Astrocyte (in vitro differentiated cells and primary cell): ENCODE measurements at regions not wholly inside any gene's neighbourhood (a gene's known extent, or its start where the extent isn't known, plus 50 kb on each side); places are given as distances from the start of the nearest gene placed in this dataset.

Experiments used
- DNase-seq: peaks from one replicate; pipeline ENCODE4 v3.0.0-alpha.2; 2010; ENCODE audit warnings: low read depth
- FAIRE-seq: peaks from 2 replicates; lab custom pipeline; 2011; peaks lifted over from hg19 to GRCh38; lab: Jason Lieb, UNC
- H2AFZ ChIP-seq: 2 replicates; pipeline ENCODE4 v1.6.0; 2012; ENCODE audit warnings: low read depth, low read length, inconsistent platforms
- H3K27ac ChIP-seq: 2 replicates; pipeline ENCODE4 v1.5.1; 2011; ENCODE audit warnings: low read depth, low read length, inconsistent platforms
- H3K27me3 ChIP-seq: 2 replicates; pipeline ENCODE4 v1.6.0; 2011; ENCODE audit warnings: low read length, inconsistent platforms; ENCODE audit not compliant: insufficient read depth
- H3K36me3 ChIP-seq: 2 replicates; pipeline ENCODE4 v1.5.1; 2011; ENCODE audit warnings: low read length, inconsistent platforms; ENCODE audit not compliant: insufficient read depth
- H3K4me1 ChIP-seq: 2 replicates; pipeline ENCODE4 v1.5.1; 2011; ENCODE audit warnings: low read length, inconsistent platforms; ENCODE audit not compliant: insufficient read depth
- H3K4me2 ChIP-seq: 2 replicates; pipeline ENCODE4 v1.6.0; 2012; ENCODE audit warnings: low read length, inconsistent platforms
- H3K4me3 ChIP-seq: 2 replicates; pipeline ENCODE4 v1.5.1; 2011; ENCODE audit warnings: low read depth, mild to moderate bottlenecking, low read length, inconsistent platforms; ENCODE audit not compliant: insufficient read depth
- H3K79me2 ChIP-seq: 2 replicates; pipeline ENCODE4 v1.6.0; 2012; ENCODE audit warnings: mild to moderate bottlenecking, low read length, inconsistent platforms; ENCODE audit not compliant: insufficient read depth
- H3K9ac ChIP-seq: 2 replicates; pipeline ENCODE4 v1.6.0; 2012; ENCODE audit warnings: mild to moderate bottlenecking, low read length, inconsistent platforms
- H3K9me3 ChIP-seq: 2 replicates; pipeline ENCODE4 v1.5.1; 2012; ENCODE audit warnings: low read depth, mild to moderate bottlenecking, low read length, inconsistent platforms; ENCODE audit not compliant: insufficient read depth
- H4K20me1 ChIP-seq: 2 replicates; pipeline ENCODE4 v1.6.0; 2012; ENCODE audit warnings: low read length, inconsistent platforms; ENCODE audit not compliant: insufficient read depth
- H3K27ac Mint-ChIP-seq: one replicate; pipeline ENCODE4 v1.8.0; 2021; ENCODE audit warnings: mild to moderate bottlenecking, mixed read lengths; ENCODE audit not compliant: unreplicated experiment
- H3K27me3 Mint-ChIP-seq: one replicate; pipeline ENCODE4 v1.8.0; 2021; ENCODE audit warnings: low read depth, mixed read lengths; ENCODE audit not compliant: unreplicated experiment
- H3K36me3 Mint-ChIP-seq: one replicate; pipeline ENCODE4 v1.8.0; 2021; ENCODE audit warnings: low read depth, mixed read lengths; ENCODE audit not compliant: unreplicated experiment
- H3K4me1 Mint-ChIP-seq: one replicate; pipeline ENCODE4 v1.8.0; 2021; ENCODE audit warnings: low read depth, mixed read lengths; ENCODE audit not compliant: unreplicated experiment
- H3K4me3 Mint-ChIP-seq: one replicate; pipeline ENCODE4 v1.8.0; 2021; ENCODE audit warnings: mild to moderate bottlenecking, moderate library complexity, mixed read lengths; ENCODE audit not compliant: unreplicated experiment
- H3K9me3 Mint-ChIP-seq: one replicate; pipeline ENCODE4 v1.8.0; 2021; ENCODE audit warnings: mild to moderate bottlenecking, mixed read lengths; ENCODE audit not compliant: unreplicated experiment
- CTCF ChIP-seq: IDR thresholded peaks from 2 replicates; pipeline ENCODE4 v1.5.1; 2011; ENCODE audit warnings: low read depth, mild to moderate bottlenecking, inconsistent platforms, low read length, moderate library complexity; ENCODE audit not compliant: insufficient read depth
- EZH2 ChIP-seq: IDR thresholded peaks from 2 replicates; pipeline ENCODE4 v1.6.1; 2012; ENCODE audit warnings: mild to moderate bottlenecking, low read length, inconsistent platforms; ENCODE audit not compliant: insufficient read depth

- peaks cover 37% of the 10 kb centered on the region for H3K4me1 Mint-ChIP-seq
- no peak overlapping the region for H3K4me3 Mint-ChIP-seq
- H3K27ac Mint-ChIP-seq: no peak overlapping the region
- DNase-seq (peak; percentile 73), FAIRE-seq (no peak)
- H4K20me1 ChIP-seq: no peaks in the 10 kb centered on the region
- no peaks in the 10 kb centered on the region for H3K36me3 ChIP-seq
- no peaks in the 10 kb centered on the region for H3K79me2 ChIP-seq
- no peak for TF ChIP-seq EZH2
- TF ChIP-seq CTCF: no peak
- no peaks in the 10 kb centered on the region for H3K27me3 ChIP-seq
- no peaks in the 10 kb centered on the region for H3K36me3 Mint-ChIP-seq
- peaks cover 66% of the 10 kb centered on the region for H3K27me3 Mint-ChIP-seq
- H3K9me3 ChIP-seq: no peaks in the 10 kb centered on the region
- peaks cover 26% of the 10 kb centered on the region for H3K4me1 ChIP-seq
- H3K4me2 ChIP-seq: peak overlapping the region; percentile 70
- H3K4me3 ChIP-seq: no peak overlapping the region
- H3K9me3 Mint-ChIP-seq: peaks cover 4% of the 10 kb centered on the region
- H3K9ac ChIP-seq: peak overlapping the region; percentile 6
- no peak overlapping the region for H3K27ac ChIP-seq
- no peak overlapping the region for H2AFZ ChIP-seq
These were observed 59.1 kb upstream of the TLE3 start for GRCh38 chr15:70156671-70157271.

- H3K4me1 Mint-ChIP-seq: peaks cover 39% of the 10 kb centered on the region
- TF ChIP-seq EZH2: no peak
- peak; percentile 62 for DNase-seq
- Histone ChIP-seq H3K9ac (no peak overlapping the region), H2AFZ (no peak overlapping the region), H3K4me1 (peaks cover 31% of the 10 kb centered on the region), H3K4me2 (no peak overlapping the region), H4K20me1 (no peaks in the 10 kb centered on the region), H3K4me3 (no peak overlapping the region), H3K36me3 (no peaks in the 10 kb centered on the region), H3K27me3 (no peaks in the 10 kb centered on the region), H3K9me3 (no peaks in the 10 kb centered on the region), H3K79me2 (no peaks in the 10 kb centered on the region), H3K27ac (no peak overlapping the region)
- peak overlapping the region; percentile 52 for H3K4me3 Mint-ChIP-seq
- H3K9me3 Mint-ChIP-seq: peaks cover 5% of the 10 kb centered on the region
- no peak for FAIRE-seq
- no peaks in the 10 kb centered on the region for H3K36me3 Mint-ChIP-seq
- H3K27ac Mint-ChIP-seq: no peak overlapping the region
- peaks cover 52% of the 10 kb centered on the region for H3K27me3 Mint-ChIP-seq
These were observed 57.1 kb upstream of the TLE3 start for GRCh38 chr15:70154718-70155347.

GRCh38 chr15:70153921-70154717 lies 56.4 kb upstream of the TLE3 start:
- no peaks in the 10 kb centered on the region for H3K36me3 ChIP-seq
- H3K9ac ChIP-seq: no peak overlapping the region
- FAIRE-seq (no peak), DNase-seq (peak; percentile 32)
- Mint-ChIP-seq H3K4me1 (peaks cover 40% of the 10 kb centered on the region), H3K27ac (no peak overlapping the region), H3K4me3 (no peak overlapping the region), H3K9me3 (peaks cover 6% of the 10 kb centered on the region), H3K27me3 (peaks cover 45% of the 10 kb centered on the region), H3K36me3 (no peaks in the 10 kb centered on the region)
- no peak overlapping the region for H2AFZ ChIP-seq
- H3K27ac ChIP-seq: no peak overlapping the region
- H3K79me2 ChIP-seq: no peaks in the 10 kb centered on the region
- H3K27me3 ChIP-seq: no peaks in the 10 kb centered on the region
- TF ChIP-seq EZH2: no peak
- no peaks in the 10 kb centered on the region for H4K20me1 ChIP-seq
- H3K4me2 ChIP-seq: peak overlapping the region; percentile 56
- H3K4me1 ChIP-seq: peaks cover 33% of the 10 kb centered on the region
- H3K9me3 ChIP-seq: no peaks in the 10 kb centered on the region
- no peak overlapping the region for H3K4me3 ChIP-seq
